K562 (cell line): ENCODE measurements at regions not wholly inside any gene's neighbourhood (a gene's known extent, or its start where the extent isn't known, plus 50 kb on each side); places are given as distances from the start of the nearest gene placed in this dataset.

ENCODE experiments used
- CBX1 ChIP-seq: sonication (generic); IDR thresholded peaks from 2 replicates; pipeline ENCODE4 v1.6.1; 2016; ENCODE audit warnings: antibody characterized with exemption, low read depth, mild to moderate bottlenecking
- CTBP1 ChIP-seq: fragments of 450-650 bp; IDR thresholded peaks from 2 replicates; pipeline ENCODE4 v1.6.1; 2016; ENCODE audit warnings: borderline replicate concordance
- HDAC3 ChIP-seq: fragments of 450-650 bp; IDR thresholded peaks from 2 replicates; pipeline ENCODE4 v1.6.1; 2018; ENCODE audit warnings: borderline replicate concordance, mild to moderate bottlenecking, moderate library complexity; ENCODE audit not compliant: partially characterized antibody
- HDGF ChIP-seq: fragments of 450-650 bp; IDR thresholded peaks from 2 replicates; pipeline ENCODE4 v1.6.1; 2016
- KAT2B ChIP-seq: IDR thresholded peaks from one replicate; pipeline ENCODE4 v1.6.1; 2012; ENCODE audit warnings: low read depth, mild to moderate bottlenecking, control low read depth, inconsistent platforms, low read length, moderate library complexity
- MECOM ChIP-seq: fragments of 250-450 bp; sonication (Bioruptor Pico); IDR thresholded peaks from 2 replicates; pipeline ENCODE4 v1.8.0; 2022; ENCODE audit warnings: inconsistent platforms
- MTA3 ChIP-seq: fragments of 450-650 bp; formaldehyde crosslinking; IDR thresholded peaks from 2 replicates; pipeline ENCODE4 v1.6.1; 2017; ENCODE audit warnings: mild to moderate bottlenecking, borderline replicate concordance
- NFE2 ChIP-seq: IDR thresholded peaks from 2 replicates; pipeline ENCODE4 v1.6.1; 2014; ENCODE audit warnings: antibody characterized with exemption, low read depth
- SIN3A ChIP-seq, 2 experiments: fragments of 150-350 bp in 1 of 2; IDR thresholded peaks; 2 replicates each; pipeline ENCODE4 v1.6.1; 2011 to 2016; ENCODE audit warnings: borderline replicate concordance in 2 of 2, low read depth in 2 of 2, low read length in 2 of 2, mild to moderate bottlenecking in 2 of 2, moderate library complexity in 2 of 2; ENCODE audit not compliant: control insufficient read depth in 1 of 2
- TCF3 ChIP-seq: sonication (generic); formaldehyde crosslinking; IDR thresholded peaks from 2 replicates; pipeline ENCODE4 v1.4.0; 2020; ENCODE audit warnings: mild to moderate bottlenecking, missing genetic modification reagents
- ZNF140 ChIP-seq: fragments of 250-450 bp; sonication (Bioruptor Pico); IDR thresholded peaks from 2 replicates; pipeline ENCODE4 v1.8.0; 2021; ENCODE audit warnings: moderate library complexity, mild to moderate bottlenecking, inconsistent platforms
- ZNF197 ChIP-seq: fragments of 200-800 bp; sonication (Bioruptor generic); IDR thresholded peaks from 2 replicates; pipeline ENCODE4 v1.6.1; 2016; ENCODE audit warnings: low read depth, missing genetic modification characterization, missing compliant biosample characterization
- ZNF584 ChIP-seq: fragments of 200-800 bp; sonication (Bioruptor generic); IDR thresholded peaks from 2 replicates; pipeline ENCODE4 v1.6.1; 2016; ENCODE audit warnings: low read depth, mild to moderate bottlenecking, missing genetic modification characterization, missing compliant biosample characterization
- ZNF76 ChIP-seq: fragments of 250-450 bp; sonication (Bioruptor Pico); IDR thresholded peaks from 2 replicates; pipeline ENCODE4 v1.4.0; 2020; ENCODE audit warnings: mild to moderate bottlenecking, moderate library complexity, borderline replicate concordance
- TF ChIP-seq, protein P1 (sequence below): fragments of 250-450 bp; sonication (Bioruptor Pico); IDR thresholded peaks from 2 replicates; pipeline ENCODE4 v1.5.0; 2021
- TF ChIP-seq, protein P2 (sequence below): fragments of 450-650 bp; IDR thresholded peaks from 2 replicates; pipeline ENCODE4 v1.6.1; 2016; ENCODE audit warnings: mild to moderate bottlenecking, moderate library complexity
- TF ChIP-seq, protein P3 (sequence below): fragments of 250-450 bp; sonication (Bioruptor Pico); IDR thresholded peaks from 2 replicates; pipeline ENCODE4 v1.9.0; 2021; ENCODE audit warnings: mild to moderate bottlenecking

DNA sequence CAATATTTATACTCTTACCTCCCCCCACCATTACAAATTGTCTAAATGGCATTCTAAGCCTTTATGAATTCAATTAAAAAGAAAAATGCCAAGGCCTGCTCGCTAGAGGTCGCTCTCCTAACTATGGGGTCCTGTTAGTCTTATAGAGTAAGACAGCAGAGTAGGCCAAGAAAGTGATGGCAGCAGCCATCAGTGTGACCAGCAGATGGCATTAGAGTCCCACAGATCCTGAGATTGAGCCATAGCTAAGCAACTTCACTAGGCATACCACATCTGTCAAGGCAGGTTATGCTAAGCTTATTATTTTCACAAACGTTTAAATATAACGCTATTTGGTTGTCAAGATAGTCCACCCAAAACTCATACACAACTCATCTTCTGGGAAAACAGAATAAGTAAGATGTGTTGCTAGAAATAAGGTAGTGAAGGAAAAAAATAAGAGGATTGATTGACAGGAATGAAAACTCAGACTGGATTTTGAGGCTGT is 57.6 kb upstream of the SCAF8 start (continued):
- TF ChIP-seq MECOM = no peak
- TF ChIP-seq, protein P1, sequence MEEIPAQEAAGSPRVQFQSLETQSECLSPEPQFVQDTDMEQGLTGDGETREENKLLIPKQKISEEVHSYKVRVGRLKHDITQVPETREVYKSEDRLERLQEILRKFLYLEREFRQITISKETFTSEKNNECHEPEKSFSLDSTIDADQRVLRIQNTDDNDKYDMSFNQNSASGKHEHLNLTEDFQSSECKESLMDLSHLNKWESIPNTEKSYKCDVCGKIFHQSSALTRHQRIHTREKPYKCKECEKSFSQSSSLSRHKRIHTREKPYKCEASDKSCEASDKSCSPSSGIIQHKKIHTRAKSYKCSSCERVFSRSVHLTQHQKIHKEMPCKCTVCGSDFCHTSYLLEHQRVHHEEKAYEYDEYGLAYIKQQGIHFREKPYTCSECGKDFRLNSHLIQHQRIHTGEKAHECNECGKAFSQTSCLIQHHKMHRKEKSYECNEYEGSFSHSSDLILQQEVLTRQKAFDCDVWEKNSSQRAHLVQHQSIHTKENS = no peak
- no peak for TF ChIP-seq TCF3
- no peak for TF ChIP-seq SIN3A (IDR thresholded peaks at IDR 0.05; ENCODE audit: borderline replicate concordance in 2 of 2, control insufficient read depth in 1 of 2, low read depth in 2 of 2, low read length in 2 of 2)
- TF ChIP-seq ZNF140 = no peak
- no peak for TF ChIP-seq HDAC3
- TF ChIP-seq ZNF197 (CRISPR knock-in tag) = no peak
- TF ChIP-seq MTA3 = 0 out of 2 replicates have a peak, but pooled peaks have one; percentile 42
- TF ChIP-seq CTBP1 = peak; percentile 68; the same call in 1 of the 2 replicates
- TF ChIP-seq KAT2B = no peak
- TF ChIP-seq ZNF584 = no peak
- TF ChIP-seq ZNF76 = no peak
- TF ChIP-seq, protein P2, sequence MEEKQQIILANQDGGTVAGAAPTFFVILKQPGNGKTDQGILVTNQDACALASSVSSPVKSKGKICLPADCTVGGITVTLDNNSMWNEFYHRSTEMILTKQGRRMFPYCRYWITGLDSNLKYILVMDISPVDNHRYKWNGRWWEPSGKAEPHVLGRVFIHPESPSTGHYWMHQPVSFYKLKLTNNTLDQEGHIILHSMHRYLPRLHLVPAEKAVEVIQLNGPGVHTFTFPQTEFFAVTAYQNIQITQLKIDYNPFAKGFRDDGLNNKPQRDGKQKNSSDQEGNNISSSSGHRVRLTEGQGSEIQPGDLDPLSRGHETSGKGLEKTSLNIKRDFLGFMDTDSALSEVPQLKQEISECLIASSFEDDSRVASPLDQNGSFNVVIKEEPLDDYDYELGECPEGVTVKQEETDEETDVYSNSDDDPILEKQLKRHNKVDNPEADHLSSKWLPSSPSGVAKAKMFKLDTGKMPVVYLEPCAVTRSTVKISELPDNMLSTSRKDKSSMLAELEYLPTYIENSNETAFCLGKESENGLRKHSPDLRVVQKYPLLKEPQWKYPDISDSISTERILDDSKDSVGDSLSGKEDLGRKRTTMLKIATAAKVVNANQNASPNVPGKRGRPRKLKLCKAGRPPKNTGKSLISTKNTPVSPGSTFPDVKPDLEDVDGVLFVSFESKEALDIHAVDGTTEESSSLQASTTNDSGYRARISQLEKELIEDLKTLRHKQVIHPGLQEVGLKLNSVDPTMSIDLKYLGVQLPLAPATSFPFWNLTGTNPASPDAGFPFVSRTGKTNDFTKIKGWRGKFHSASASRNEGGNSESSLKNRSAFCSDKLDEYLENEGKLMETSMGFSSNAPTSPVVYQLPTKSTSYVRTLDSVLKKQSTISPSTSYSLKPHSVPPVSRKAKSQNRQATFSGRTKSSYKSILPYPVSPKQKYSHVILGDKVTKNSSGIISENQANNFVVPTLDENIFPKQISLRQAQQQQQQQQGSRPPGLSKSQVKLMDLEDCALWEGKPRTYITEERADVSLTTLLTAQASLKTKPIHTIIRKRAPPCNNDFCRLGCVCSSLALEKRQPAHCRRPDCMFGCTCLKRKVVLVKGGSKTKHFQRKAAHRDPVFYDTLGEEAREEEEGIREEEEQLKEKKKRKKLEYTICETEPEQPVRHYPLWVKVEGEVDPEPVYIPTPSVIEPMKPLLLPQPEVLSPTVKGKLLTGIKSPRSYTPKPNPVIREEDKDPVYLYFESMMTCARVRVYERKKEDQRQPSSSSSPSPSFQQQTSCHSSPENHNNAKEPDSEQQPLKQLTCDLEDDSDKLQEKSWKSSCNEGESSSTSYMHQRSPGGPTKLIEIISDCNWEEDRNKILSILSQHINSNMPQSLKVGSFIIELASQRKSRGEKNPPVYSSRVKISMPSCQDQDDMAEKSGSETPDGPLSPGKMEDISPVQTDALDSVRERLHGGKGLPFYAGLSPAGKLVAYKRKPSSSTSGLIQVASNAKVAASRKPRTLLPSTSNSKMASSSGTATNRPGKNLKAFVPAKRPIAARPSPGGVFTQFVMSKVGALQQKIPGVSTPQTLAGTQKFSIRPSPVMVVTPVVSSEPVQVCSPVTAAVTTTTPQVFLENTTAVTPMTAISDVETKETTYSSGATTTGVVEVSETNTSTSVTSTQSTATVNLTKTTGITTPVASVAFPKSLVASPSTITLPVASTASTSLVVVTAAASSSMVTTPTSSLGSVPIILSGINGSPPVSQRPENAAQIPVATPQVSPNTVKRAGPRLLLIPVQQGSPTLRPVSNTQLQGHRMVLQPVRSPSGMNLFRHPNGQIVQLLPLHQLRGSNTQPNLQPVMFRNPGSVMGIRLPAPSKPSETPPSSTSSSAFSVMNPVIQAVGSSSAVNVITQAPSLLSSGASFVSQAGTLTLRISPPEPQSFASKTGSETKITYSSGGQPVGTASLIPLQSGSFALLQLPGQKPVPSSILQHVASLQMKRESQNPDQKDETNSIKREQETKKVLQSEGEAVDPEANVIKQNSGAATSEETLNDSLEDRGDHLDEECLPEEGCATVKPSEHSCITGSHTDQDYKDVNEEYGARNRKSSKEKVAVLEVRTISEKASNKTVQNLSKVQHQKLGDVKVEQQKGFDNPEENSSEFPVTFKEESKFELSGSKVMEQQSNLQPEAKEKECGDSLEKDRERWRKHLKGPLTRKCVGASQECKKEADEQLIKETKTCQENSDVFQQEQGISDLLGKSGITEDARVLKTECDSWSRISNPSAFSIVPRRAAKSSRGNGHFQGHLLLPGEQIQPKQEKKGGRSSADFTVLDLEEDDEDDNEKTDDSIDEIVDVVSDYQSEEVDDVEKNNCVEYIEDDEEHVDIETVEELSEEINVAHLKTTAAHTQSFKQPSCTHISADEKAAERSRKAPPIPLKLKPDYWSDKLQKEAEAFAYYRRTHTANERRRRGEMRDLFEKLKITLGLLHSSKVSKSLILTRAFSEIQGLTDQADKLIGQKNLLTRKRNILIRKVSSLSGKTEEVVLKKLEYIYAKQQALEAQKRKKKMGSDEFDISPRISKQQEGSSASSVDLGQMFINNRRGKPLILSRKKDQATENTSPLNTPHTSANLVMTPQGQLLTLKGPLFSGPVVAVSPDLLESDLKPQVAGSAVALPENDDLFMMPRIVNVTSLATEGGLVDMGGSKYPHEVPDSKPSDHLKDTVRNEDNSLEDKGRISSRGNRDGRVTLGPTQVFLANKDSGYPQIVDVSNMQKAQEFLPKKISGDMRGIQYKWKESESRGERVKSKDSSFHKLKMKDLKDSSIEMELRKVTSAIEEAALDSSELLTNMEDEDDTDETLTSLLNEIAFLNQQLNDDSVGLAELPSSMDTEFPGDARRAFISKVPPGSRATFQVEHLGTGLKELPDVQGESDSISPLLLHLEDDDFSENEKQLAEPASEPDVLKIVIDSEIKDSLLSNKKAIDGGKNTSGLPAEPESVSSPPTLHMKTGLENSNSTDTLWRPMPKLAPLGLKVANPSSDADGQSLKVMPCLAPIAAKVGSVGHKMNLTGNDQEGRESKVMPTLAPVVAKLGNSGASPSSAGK = no peak
- no peak for TF ChIP-seq NFE2
- TF ChIP-seq HDGF = no peak
- TF ChIP-seq, protein P3, sequence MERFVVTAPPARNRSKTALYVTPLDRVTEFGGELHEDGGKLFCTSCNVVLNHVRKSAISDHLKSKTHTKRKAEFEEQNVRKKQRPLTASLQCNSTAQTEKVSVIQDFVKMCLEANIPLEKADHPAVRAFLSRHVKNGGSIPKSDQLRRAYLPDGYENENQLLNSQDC (CRISPR knock-in tag) = no peak
- peak; percentile 61; the same call in 1 of the 2 replicates for TF ChIP-seq CBX1
